HG03342 (cell line): ENCODE measurements at regions not wholly inside any gene's neighbourhood (a gene's known extent, or its start where the extent isn't known, plus 50 kb on each side); places are given as distances from the start of the nearest gene placed in this dataset.
"Not testable (repeated sequence)": the region's sequence is repeated elsewhere in the genome, so short reads cannot be mapped to it uniquely, and the experiment has no call there.

Experiments used
- ATAC-seq: cut with Tn5 transposase; IDR thresholded peaks from one replicate; pipeline ENCODE4 v1.9.1; 2021; ENCODE audit warnings: mild to moderate bottlenecking, moderate library complexity; ENCODE audit not compliant: unreplicated experiment

DNA sequence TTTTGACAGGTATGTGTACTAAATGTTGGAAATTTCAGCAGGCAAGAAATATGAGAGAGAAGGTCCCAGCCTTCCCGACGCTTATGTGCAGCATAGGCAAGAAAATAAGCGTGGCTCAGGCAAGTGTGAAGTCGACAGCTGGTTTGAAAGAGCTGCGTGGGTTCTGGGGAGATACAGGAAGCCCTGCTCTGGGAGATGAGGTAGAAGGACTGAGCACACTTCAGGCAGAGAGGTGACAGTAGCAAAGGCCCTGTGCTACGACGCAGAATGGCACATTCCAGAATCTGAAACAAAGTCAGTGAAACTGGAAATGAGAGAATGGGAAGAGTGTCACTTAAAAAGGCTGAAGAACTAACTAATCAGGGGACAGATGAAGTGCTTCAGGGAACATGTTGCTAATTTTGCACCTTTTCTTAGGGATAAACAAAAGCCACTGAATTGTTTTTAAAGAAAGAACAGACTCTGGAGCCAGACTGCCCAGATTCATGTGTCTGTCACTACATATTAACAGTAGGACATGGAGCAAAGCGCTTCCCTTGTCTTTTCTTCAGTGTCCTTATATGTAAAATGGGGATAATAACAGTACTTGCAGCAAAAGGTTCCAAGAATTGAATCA is 160.1 kb downstream of the SPRY2 start:
- no peak for ATAC-seq

GRCh38 chr13:80177327-80177726 is 163.6 kb downstream of the SPRY2 start:
- ATAC-seq = no peak

GRCh38 chr13:80173224-80173623 is 167.7 kb downstream of the SPRY2 start:
- ATAC-seq = no peak

DNA sequence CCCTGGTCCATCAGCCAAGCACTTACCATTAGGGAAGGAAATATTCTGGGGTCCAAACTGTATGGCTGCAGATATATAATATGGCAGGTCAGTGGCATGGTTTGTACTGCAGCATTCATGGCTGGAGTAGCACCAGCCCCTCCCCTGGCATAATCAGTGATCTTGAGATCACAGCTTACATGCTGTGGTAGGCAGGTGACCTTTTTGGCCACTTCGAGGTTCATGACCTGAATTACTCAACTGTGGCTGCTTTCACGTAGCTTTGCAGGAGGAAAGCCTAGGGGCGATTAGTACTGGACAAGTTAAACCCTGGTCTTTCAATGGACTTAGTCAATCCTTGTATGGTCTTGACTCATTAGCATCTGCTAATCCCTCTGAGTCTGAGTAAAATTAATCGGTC is 169.8 kb downstream of the SPRY2 start:
- no peak for ATAC-seq

GRCh38 chr13:80168089-80168850 is 172.7 kb downstream of the SPRY2 start:
- no peak for ATAC-seq

DNA sequence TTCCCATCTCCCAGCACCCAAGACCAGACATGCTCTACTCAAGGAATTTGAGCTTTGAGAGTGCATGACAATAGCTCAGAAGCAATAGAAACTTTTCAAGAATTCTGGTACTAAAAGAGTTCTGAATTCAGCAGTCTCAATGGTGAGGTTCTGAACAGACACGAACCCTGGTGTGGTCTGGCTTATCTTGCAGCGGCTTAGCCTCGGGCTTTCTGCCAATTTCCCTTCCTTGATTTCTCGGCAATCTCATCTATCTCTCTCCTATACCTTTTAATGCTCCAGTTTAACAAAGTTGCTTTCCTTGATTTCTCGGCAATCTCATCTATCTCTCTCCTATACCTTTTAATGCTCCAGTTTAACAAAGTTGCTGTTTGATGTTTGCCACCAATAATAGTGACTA is 174.6 kb downstream of the SPRY2 start:
- no peak for ATAC-seq

- ATAC-seq = no peak
Observed at GRCh38 chr13:80164462-80164861, 176.5 kb downstream of the SPRY2 start.

DNA sequence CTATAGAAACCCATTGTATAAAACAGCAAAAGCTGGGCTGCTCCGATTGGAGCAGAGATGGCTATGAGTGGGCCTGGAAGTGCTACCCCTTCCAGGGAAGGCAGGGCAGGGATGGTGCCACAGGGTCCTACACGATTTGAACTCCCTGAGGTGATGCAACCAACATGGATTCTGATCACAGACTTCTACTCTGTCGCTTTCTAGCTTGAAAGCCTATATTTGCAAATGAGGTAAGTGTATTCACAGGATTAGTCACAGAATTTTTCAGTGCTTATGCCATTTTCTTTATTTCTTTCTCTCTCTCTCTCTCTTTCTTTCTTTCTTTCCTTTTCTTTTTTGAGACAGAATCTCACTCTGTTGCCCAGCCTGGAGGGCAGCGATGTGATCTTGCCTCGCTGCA is 179.0 kb downstream of the SPRY2 start:
- no peak for ATAC-seq

- ATAC-seq = no peak
Observed at GRCh38 chr13:80161219-80161618, 179.7 kb downstream of the SPRY2 start.

DNA sequence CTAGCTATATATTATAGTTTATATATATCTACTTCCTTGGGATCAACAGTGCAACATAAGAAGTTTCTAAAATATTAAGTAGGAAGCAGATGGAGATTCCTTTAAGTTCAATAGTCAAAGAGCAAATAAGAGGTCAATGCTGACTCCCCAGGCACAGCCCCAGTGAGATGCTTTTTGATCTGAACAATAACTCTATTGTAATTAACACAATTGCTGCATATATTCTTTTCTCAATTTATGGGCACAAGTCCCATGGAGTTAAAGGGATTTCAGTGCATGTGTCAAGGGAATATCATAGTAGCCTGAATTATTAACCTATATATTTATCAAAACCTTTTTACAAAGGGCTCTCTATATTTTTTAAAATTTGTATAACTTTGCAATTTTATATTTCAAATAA is 180.8 kb downstream of the SPRY2 start:
- no peak for ATAC-seq

- no peak for ATAC-seq
Observed at GRCh38 chr13:80157261-80157932, 183.5 kb downstream of the SPRY2 start.

DNA sequence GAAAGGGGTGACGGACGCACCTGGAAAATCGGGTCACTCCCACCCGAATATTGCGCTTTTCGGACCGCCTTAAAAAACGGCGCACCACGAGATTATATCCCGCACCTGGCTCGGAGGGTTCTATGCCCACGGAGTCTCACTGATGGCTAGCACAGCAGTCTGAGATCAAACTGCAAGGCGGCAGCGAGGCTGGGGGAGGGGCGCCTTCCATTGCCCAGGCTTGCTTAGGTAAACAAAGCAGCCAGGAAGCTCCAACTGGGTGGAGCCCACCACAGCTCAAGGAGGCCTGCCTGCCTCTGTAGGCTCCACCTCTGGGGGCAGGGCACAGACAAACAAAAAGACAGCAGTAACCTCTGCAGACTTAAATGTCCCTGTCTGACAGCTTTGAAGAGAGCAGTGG is 188.8 kb downstream of the SPRY2 start:
- not testable (repeated sequence) for ATAC-seq

- no peak for ATAC-seq
Observed at GRCh38 chr13:80151016-80151415, 189.9 kb downstream of the SPRY2 start.

GRCh38 chr13:80149736-80150135 is 191.2 kb downstream of the SPRY2 start:
- ATAC-seq = no peak

GRCh38 chr13:80145171-80145690 is 195.7 kb downstream of the SPRY2 start:
- no peak for ATAC-seq

DNA sequence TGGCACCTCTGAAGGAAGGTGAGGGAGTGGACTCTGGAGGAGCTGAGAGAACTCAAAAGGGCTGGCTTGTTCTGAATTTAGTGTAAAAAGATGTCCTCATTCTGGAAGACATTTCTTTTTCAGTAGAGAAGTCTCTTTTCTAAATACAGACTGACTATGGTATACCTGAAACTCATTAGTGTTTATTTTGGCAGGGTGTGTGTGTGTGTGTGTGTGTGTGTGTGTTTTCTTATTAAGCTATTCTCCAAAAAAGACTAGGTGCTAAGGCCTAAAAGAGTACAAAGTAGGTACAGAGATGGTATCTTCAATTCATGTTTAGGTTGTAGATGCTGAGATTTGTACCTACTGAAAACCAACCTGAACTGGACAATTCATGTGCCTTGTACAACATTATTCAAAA is 196.4 kb downstream of the SPRY2 start:
- no peak for ATAC-seq

DNA sequence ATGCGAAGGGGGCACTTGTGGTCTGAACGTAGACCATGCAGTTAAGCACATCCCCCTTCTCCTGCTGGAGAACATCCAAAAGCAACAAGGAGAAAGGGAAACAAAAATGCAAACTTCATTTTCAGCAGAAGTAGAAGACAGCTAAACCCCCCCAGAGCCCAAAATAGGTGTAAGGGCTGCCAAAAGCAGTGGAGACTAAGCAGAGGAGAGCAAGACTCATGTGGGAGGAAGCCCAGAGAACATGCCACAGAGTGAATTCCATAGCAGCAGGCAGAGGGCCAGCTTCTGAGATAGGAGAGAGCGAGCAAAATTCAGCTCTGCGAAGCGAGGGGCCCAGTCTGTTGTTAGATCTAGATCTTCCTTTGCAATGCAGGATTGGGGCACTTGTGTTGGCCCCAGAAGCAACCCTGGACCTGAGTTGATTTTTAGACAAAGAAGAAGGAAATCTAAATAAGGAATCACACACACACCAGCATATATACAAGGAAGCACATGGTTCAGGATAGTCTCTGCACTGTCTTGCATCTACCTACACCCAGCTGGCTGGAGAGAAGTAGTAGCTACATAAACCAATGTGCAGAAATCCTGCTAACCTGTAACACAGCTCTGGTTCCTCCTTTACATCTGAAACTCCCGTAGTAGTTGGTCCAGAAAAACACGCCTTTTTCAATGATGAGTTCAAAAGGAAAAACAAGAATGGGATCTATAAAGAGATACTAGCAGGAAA is 199.6 kb downstream of the SPRY2 start:
- ATAC-seq = no peak

DNA sequence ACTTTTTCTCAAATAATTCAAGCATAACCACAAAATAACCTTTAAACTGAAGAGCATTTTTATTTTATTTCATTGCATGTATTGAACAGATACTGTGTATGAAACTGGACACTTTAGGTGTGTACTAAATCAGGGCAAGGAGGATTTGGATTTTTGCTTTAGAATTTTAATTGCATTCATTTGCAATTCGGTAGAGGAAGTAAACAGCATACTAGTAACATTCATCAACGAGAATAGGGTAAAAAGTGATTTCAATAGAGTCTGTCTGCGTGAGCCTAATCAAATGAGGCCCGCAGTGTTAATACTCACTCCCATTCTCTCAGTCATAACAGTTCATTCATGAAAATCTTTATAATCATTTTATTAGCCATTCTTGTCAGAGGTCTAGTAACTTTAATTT is 200.2 kb downstream of the SPRY2 start:
- ATAC-seq = no peak

DNA sequence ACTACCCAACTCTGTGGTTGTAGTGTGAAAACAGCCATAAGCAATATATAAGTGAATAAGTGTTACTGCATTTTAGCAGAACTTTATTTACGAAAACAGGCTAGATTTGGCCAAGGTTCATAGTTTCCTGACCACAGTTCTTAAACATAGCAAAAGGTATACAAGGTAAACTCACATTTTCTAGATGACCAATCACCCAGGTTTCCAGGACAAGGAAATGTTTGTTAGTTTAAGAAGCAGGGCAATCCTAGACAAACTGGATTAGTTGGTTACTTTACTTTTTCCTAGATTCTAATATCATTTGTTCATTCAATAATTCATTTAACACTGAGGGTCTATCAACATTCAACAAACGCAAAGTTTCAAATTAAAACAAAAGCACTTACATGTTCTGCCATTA is 201.7 kb downstream of the SPRY2 start:
- no peak for ATAC-seq

DNA sequence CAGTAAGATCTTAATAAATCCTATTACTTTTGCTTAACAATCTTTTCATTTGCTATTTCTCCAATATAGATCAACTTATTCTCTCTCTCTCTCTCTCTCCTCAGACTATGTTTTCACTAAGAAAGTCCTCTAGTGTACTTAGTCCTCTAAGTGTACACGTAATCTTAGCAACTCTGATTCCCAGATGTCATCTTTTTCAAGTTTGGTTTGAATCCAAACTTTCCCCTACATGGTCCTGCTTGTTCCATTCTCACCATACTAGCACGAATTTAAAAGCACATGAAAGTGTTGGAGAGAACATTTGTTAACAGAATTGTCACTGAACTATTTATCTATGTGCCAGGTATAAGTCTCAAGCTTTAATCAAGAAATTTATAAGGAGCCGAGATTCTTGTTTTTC is 202.9 kb downstream of the SPRY2 start:
- no peak for ATAC-seq

DNA sequence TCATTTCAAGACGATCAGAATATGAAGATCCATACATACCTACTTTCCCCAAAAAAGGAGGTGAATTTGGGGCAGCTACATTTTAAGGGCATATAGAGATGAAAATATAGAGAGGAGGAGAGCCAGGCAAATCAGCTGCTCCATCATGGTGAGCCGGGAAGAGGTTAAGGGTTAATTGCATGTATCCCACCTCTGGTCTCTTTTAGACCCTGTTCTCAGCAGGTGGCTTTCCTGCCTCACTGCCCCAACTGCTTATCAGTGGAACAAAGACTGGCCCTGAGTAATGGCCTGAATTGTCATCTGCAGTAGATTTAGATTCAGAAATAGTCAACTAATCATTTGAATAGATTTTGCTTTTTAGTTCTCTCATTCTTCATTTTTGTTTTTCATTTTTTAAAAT is 206.6 kb downstream of the SPRY2 start:
- ATAC-seq = no peak
